Skin epidermis (tissue), 12 donors: ENCODE measurements at regions not wholly inside any gene's neighbourhood (a gene's known extent, or its start where the extent isn't known, plus 50 kb on each side); places are given as distances from the start of the nearest gene placed in this dataset.

Experiments
- H3K27ac ChIP-seq, 21 experiments: fragments of 200-600 bp; sonication (generic) in 11 of 21; one replicate each; pipeline ENCODE4 v1.5.0; 2020; ENCODE audit warnings: mild to moderate bottlenecking in 3 of 21, inconsistent platforms in 2 of 21, moderate library complexity in 2 of 21
- H3K4me3 ChIP-seq, 7 experiments: fragments of 200-600 bp; sonication (generic) in 2 of 7; one replicate each; pipeline ENCODE4 v1.5.0; 2020; ENCODE audit warnings: inconsistent platforms in 2 of 7, mild to moderate bottlenecking in 2 of 7, moderate library complexity in 1 of 7

DNA sequence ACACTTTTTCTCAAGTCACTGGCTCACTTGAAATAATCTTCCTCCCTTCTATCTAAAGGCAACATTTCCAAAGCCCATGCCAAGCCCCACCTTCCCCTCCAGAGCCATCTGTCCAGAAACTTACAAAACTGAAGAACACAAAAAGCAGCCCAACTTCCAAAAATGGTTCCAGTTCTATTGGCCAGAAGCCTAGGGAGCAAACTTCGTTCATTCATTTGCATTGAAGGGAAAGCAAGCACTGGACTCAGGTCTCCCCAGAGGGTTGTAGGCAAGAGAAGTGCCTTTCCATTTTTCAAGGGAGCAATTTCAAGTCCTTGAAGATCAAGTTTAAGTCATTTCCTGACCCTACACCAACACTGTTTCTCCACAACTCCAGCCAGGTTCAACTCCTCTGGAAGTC lies 585.0 kb downstream of the BCL11A start:
- Histone ChIP-seq H3K27ac (no peak overlapping the region), H3K4me3 (no peak overlapping the region)

DNA sequence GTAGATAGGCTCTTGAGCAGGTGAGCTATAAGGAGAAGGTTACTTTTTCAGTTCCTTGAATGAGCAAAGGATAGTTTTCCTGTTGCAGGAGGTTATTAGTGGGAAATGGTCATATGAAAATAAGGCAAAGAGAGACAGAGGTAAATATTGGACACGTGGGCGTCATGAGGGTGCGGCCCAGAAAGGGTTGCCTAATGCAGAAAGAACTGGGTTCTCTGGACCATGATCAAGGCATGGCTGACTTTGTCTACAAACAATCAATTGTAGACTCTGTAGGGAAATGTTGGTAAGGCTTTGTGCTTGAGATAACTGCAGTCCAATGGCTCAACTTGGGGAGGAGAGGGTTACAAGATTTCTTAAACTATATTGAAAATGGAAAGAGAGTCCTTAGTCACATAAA lies 585.8 kb downstream of the BCL11A start:
- Histone ChIP-seq H3K27ac (no peak overlapping the region), H3K4me3 (no peak overlapping the region)

DNA sequence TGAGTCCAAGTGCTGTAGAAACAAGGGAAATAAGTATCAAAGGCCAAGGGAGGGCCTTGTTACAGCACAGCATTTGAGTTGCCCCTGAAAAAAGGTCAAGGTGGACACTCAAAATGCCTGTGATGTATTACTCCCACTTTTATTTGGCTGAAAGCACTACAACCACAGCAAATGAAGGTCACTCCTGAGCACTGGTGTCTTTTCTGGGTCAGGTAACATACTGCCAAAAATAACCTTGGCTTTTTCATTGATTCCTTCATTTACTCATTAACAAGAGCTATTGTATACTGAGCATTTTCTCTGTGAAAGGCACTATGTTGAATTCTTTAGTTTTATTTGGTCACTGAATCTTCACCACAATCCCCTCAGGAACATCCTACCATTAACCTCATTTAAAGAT lies 590.3 kb downstream of the BCL11A start:
- no peak overlapping the region for H3K4me3 ChIP-seq
- H3K27ac ChIP-seq, result no peak overlapping the region

DNA sequence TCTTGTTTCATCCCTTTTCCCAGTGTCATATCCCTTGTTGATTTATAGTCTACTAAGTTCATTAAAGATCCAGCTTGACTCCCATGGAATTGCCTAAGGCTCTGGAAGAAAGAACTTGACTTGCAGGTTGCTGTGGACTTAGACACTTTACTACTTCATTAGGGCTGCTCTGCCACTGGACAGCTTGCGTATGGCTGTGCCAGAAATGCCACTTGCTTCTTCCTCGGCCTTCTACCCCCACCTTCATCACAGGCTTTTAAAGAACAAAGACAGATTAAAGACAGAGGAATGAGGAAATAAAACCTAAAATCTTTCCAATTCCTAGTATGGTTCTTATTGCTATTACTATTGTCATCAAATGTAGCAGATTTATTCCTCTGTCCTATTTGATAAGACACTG lies 591.7 kb downstream of the BCL11A start:
- H3K4me3 ChIP-seq, result no peak overlapping the region

DNA sequence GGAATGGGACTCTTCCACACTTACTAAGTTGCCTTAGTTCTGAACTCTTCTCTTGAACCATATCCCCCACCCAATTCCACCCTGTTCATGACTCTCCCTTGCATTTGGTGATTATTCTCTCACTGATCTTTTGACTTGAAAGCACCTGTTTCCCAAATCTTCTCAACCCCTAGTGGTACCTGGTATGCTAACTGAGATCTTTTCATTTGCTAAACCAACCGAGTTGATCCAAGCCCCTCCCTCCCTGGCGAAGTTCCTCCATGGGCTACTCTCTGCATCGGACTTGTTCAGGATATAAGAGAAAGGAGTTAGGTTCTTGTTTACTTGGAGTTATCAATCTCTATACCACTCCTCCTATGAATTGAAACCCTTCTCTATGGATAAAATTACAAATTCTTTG lies 593.5 kb downstream of the BCL11A start:
- Histone ChIP-seq H3K4me3 (no peak overlapping the region), H3K27ac (no peak overlapping the region)

More for the DNA sequence above, 591.7 kb downstream of the BCL11A start:
- no peak overlapping the region for H3K27ac ChIP-seq

DNA sequence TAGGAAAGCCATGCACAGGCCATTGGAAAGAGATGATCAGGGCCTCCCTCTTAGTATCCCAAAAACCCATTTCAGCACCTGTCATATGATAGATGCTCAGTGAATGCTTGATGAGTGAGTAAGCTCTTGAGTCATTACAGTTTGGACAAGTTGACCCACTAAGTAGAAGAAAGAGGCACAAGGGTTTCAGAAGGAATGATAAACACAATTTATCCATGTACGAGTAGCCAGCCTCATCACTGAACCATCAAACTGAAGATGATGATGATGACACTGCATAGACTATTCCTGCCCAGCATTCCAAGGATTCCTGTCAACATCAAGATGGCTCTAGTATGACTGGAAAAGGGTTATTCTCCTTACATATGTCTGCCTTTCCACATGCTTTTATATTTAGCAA lies 596.0 kb downstream of the BCL11A start:
- Histone ChIP-seq H3K4me3 (no peak overlapping the region), H3K27ac (no peak overlapping the region)

DNA sequence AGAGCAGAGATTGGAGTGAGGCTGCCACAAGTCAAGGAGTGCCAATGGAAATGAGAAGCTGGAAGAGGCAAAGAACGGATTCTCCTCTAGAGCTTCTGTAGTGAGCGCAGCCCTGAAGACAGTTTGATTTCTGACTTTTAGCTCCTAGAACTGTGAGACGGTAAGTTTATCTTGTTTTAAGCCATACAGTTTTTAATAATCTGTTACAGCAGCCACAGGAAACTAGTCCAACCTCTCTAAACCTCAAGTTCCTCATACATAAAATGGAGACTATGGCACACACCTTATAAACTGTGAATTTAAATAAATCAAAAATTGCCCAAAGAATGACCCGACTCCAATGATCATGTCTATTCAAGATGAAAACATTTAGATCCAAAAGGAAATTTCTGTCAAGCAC lies 596.5 kb downstream of the BCL11A start:
- Histone ChIP-seq H3K27ac (no peak overlapping the region), H3K4me3 (no peak overlapping the region)

DNA sequence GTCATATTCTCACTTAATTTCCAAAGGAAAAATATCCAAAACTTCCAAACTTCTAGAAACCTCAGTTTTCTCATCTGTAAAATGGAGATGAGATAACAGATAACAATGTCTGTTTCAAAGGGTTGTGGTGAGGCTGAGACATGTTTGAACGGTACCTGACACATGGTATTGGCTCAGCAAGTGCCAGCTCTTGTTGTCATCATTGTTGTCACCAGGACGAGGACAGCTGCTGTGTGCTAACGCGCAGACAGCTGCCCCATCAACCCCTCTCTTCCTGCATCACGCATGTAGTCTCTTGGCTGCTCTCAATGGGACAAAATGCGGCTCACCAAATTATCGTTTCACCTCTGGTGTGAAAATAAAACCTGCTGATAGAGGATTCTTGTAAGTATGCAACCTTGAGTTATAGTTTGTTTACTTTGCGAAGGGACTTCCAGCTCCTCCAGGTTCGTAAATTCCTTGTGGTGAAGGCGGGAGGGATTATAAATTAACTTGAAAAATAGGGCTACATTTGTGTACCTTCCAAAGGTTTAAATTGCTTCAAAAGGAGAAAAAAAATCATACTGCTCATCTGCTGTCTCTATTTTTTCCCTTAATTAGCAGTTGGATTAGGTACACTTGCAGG lies 605.4 kb downstream of the BCL11A start:
- Histone ChIP-seq H3K4me3 (no peak overlapping the region), H3K27ac (no peak overlapping the region)

DNA sequence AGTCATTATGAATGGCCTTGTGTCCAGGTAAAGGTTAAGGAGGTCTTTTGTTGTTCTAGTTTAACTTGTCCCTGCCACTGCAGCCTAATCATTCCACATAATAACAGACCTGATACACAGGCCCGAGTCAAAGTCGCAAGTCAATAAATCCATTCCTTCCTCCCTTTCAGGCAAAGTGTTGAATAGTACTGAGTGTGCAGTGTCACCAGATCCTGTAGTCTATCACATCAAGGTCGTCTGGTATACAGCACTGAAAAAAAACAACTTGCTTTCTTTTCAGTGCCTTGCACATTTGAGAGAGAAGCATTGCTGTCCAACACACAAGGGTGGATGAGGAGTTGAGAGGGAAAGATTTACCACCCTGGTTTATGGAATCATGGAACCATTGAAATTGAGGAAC lies 606.2 kb downstream of the BCL11A start:
- H3K4me3 ChIP-seq, result no peak overlapping the region
- no peak overlapping the region for H3K27ac ChIP-seq

DNA sequence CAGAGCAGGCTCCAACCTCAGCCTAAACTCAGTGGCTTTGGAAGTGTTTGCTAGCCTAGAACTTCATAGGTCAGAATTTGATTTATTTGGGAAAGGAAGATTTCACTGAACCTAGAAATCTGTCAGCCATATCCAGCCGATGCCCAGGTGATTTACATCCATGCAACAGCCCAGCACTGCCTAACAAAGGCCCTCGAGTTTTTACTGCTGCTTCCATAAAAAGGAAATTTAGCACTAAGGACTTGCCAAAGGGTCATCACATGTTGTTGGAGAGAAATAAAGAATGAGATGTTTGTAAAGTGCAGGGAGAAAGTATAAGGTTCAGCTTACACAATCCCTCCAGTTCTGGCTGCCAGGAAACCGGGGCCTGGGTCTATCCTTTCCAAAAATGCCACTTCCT lies 614.2 kb downstream of the BCL11A start:
- H3K27ac ChIP-seq, result no peak overlapping the region
- H3K4me3 ChIP-seq, result no peak overlapping the region

DNA sequence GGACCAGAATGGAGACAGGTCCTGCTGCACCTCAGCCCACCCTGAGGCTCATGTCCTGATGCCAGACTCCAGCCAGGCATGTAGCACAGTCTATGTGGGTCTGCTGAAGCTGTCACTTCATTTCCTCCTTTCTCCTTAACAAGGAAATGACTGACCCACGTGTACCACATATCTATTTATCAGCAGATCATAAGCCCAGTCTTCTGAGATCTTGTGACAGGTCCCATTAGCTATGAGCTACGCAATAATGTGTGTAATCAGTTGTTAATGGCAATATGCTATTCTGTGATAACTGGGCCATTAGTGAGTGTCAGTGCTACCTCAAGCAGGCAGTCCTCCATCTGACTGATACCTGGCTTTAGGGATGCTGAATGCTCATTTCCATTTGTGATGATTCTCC lies 615.3 kb downstream of the BCL11A start:
- Histone ChIP-seq H3K4me3 (no peak overlapping the region), H3K27ac (no peak overlapping the region)

DNA sequence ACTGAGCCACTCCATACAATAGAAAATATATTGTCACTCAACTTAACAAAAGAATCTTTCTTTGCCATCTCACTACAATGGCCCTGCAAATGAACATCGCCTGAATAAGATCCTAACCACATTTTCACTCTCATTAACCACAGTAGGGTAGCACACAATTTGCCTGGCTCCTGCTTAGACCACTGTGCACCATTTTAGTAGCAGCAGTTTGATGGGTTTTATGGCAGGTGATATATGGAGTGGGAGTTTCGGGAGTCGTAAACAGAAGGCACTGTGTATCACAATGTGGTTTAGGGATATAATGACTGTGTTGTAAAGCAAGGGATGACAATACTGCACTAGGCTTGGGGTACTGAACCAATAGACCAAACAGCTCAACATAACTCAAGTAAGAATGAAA lies 617.4 kb downstream of the BCL11A start:
- H3K4me3 ChIP-seq, result no peak overlapping the region
- no peak overlapping the region for H3K27ac ChIP-seq

DNA sequence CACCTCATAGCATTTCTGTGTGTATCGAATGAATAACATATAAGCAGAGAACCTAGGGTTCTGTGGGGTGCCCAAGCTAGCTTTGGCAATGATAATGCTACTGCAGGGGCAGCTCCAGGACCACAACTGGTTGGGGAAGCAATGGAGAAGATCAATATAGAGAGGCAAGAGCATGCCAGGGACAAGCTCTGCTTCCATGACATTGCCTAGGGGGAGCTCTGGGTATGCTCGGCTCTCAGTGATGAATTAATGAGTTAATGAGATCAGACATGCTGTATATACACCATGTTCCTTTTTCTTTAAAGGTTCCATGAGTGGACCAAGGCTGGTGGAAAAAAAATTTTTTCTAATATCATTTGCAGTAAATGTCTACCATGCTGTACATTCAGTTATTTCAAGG lies 618.4 kb downstream of the BCL11A start:
- no peak overlapping the region for H3K4me3 ChIP-seq
- H3K27ac ChIP-seq, result no peak overlapping the region

DNA sequence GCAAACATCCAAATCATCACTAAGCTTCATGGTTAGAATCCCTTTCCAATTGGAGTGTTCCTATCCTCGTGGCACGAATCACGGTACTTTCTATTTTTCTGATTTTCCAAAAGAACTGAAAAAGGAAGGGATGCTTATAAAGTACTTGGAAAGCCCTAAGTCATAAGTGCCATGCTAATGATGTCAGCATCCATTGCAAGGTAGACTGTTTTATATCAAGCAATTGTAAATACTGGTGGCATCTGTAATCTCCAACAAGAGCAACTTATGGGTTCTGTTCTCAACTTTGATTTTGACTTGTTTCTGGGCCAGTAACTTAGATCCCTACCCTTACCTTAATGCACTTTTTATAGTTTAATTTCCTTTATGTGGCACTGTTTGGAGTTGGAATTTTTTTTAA lies 619.5 kb downstream of the BCL11A start:
- H3K4me3 ChIP-seq, result no peak overlapping the region

DNA sequence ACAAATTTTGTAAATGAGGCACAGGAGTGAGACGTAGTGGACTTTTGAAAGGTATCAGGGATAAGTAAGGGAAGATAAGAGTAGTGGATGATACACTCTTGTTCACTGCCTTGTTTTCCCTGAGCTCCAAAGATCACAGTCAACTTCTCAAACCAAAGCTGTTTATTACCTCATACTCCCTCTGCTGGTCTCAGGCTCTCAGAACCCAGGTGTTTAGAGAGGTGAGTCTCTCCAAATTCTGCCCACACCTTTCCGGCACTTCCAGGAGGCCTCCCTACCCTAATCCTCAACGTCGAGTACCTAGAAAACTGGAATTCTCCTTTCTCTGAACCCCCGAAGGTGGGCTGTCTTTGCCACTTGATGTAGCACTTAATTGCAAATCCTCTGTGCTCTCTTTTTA lies 621.1 kb downstream of the BCL11A start:
- no peak overlapping the region for H3K4me3 ChIP-seq
- no peak overlapping the region for H3K27ac ChIP-seq

More for the DNA sequence above, 619.5 kb downstream of the BCL11A start:
- H3K27ac ChIP-seq, result no peak overlapping the region

DNA sequence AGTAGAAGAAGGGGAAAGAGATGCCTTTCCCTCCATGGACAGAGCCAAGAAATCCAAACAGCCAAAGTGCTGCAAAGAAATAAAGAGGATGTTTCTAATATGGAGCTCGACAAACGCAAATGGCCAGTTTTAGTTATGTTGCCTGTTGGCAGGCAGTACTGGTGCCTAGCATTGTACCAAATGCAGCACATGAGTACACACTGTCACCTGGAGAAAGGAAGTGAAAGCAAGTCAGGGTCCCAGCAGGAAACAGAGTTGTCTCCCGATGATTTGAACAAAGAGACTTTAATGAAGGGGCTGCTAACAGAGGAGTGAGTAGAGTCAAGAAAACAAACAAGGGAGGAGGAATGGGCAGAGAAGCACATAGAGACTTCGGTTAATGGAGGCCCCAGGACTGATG lies 623.0 kb downstream of the BCL11A start:
- H3K4me3 ChIP-seq, result no peak overlapping the region
- no peak overlapping the region for H3K27ac ChIP-seq

DNA sequence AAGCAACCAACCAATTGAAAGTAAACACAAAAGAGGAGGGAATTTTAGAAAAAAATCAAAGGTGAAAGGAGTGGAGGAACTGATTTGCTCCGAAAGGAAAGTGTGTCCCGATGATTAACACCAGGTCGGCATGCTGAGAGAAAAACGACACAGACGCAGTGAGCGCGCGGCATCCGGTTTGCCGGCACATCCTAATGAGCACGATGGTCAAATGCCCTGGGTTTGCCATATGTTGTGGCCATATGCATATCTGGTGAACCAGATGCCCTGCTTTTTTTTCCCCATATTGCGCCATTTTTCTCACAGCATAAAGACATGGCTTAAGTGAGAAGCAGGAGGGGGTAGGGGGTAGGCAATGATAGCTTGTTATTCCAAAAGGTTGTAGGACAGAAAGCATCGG lies 626.7 kb downstream of the BCL11A start:
- Histone ChIP-seq H3K27ac (no peak overlapping the region), H3K4me3 (no peak overlapping the region)

DNA sequence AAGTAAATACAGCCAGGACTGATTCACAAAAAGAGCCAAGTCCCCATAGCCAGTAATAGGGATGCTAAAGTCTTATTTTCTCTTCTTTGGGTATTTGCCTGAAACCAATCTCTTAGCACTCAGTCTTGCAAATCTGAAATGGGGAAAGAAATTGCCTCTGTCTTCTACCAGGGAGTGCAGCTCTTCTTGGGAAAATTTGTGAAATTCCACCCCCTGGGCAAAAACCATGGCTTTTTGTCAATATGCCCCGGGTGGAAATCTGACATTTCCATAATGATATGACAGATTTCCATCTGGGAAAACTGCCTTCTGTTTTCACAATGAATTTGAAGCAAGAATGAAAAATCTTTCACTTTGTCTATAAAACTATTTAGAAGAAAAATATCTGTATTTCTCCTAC lies 628.1 kb downstream of the BCL11A start:
- Histone ChIP-seq H3K4me3 (no peak overlapping the region), H3K27ac (no peak overlapping the region)

DNA sequence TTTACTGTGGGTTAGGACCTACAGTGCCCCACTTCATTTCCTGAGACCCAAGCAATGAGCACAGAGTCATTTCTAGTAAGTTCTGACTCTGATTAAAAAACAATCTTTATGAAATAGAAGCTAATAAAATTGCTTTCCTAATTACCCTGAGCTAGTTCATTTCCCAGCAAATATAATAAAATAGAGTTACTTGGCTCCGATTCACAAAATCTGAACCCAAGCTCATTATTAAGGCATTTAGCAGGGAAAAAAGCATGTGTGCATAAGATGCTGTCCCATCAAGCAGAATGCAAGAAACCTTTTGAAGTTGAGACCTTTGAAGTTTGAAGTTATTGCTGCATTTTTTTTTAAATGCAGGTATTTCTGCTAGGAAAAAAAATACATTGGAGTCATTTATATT lies 629.1 kb downstream of the BCL11A start:
- Histone ChIP-seq H3K4me3 (no peak overlapping the region), H3K27ac (no peak overlapping the region)

DNA sequence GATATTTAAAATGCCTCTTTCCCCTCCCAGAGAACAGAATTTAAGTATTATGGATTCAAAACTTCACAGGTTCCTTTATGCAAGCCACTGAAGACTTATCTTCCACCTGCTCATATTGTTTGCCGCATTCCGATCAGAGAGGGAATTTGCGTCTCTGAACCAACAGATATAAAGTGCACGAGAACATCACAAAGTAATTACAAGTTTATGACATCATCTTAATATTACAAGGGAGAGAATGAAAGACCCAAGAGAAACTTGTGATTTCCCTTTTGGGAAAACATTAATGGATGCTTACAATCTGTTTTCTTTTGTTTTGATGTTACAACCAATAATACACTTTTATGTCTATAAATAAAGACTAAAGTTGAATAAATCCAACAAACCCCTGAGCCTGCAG lies 631.0 kb downstream of the BCL11A start:
- no peak overlapping the region for H3K4me3 ChIP-seq
- no peak overlapping the region for H3K27ac ChIP-seq

DNA sequence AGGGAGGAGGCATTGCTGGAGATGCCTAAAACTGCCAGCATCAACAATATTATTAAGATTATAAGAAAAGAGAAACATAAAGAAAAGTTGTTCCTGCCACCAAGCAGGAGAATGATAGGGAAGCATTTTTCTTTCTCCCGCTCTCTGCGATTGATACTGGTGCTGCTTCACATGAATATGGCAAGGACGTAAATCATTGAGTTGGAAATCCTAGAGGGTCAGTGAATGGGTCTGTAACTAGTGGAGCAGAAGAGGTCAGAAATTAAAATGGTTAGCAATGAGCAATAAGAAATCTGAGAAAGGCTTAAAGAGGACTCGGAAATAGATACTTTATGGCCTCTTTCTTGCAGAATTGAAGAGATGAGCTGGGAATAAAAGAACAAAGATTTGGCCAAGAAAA lies 631.7 kb downstream of the BCL11A start:
- Histone ChIP-seq H3K27ac (no peak overlapping the region), H3K4me3 (no peak overlapping the region)

DNA sequence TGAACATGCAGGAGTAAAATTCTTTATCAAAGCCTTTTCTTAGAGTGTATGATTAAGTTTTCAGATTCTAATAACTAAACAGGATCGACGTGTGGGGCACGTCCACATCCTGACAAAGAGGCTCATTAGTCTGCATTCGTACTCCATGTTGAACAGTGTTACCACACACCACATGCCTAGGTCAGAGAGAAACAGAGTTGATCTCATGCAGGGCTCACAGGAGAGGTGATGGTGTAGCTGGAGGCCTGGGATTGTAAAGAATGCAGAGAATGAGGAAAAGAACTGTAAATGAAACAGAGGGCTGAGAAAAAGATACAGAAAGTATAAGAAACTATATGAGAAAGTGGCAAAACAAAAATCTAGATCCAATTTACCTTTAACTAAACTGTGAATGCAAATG lies 632.5 kb downstream of the BCL11A start:
- Histone ChIP-seq H3K4me3 (no peak overlapping the region), H3K27ac (no peak overlapping the region)

DNA sequence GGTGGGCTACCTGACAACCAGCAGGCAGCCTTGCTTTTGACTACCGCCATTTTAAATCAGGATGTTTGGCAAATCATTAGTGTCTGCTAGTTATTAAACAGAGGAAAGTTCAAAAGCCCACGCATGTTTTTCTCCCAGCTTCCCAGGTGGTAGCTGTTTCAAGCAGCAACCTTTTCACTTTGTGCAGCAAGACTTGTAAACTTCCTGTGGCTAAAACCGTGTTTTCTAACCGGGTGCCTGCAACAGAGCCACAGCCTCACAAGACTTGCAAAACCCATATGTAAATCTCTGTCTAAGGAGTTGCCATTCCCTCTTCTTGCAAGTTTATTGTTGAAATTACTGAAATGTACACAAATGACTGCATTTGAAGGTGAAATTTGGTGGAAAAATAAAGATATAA lies 633.1 kb downstream of the BCL11A start:
- Histone ChIP-seq H3K27ac (no peak overlapping the region), H3K4me3 (no peak overlapping the region)
